ENCODE measurements at regions not wholly inside any gene's neighbourhood (a gene's known extent, or its start where the extent isn't known, plus 50 kb on each side); places are given as distances from the start of the nearest gene placed in this dataset.
"Not testable (repeated sequence)": the region's sequence is repeated elsewhere in the genome, so short reads cannot be mapped to it uniquely, and the experiment has no call there.

DNA sequence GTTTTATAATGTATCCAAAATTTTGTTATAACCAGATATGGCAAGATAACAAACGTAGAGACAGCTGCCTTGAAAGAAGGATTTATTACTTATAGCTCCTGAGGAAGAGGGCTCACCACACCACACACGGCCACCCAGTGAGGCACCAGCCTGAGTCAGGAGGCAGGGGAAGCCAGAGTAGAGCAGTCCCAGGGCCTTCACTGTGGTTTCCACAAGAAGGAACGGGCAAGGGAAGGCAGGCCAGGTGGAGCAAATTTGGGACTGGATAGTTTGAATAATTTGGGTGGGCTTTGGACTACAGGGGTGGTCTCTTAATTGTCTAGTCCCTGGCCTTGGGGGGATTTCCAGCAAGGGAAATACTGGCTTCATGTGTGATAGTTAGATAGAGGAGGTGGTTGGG, 72.5 kb downstream of the RRAGC start:
- DNase-seq, result no peak

DNA sequence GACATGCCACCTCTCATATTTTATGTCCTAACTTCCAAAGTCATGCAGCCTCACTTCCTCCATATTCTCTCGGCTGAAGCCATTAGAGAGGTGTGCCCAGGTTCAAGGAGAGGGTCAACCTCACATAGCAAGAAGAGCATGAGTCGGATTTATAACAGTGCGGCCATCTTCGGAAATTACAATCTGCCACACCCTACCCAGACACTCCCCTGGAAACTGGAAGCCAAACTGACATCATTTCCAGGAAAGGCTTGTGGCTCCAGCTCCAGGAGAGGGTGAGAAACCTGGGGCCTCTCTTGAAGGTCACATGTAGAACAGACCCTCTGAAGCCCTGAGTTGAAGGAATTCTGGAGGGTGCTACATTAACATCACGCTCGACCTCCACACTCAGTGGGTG, 73.5 kb downstream of the RRAGC start:
- DNase-seq, result no peak

DNA sequence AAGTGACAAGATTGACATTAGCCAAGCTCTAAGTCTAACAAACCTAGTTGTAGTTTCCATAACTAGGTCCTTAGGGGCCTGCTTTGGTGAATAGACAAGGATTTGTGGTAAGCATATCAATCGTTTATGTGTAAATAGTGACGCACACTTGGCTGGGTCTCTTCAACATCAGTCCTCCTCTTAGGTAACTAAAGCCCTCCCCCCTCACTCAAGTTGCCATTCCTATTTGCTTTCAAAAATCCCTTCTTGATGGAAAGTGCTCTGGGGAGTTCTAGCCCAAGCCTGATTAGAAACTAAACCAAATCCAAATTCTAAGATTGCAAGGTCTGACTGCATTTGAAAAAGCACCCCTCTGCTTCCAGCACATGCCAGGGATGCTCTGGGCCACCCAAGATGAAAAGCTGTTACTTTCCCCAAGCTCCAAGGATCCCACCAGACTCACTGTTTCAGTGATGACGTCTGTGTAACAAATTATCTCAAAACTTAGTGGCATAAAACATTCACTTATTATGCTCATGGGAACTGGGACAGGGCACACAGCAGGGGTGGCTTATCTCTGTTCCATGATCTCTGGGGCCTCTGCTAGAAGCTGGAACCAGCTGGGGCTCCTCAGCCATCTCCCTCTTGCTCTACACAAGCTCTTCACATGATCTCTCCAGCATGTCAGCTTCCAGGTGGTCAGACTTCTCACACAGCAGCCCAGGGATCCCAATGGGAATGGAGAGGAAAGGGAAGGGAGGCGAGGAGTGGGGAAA, 74.1 kb downstream of the RRAGC start:
- DNase-seq, result no peak

DNA sequence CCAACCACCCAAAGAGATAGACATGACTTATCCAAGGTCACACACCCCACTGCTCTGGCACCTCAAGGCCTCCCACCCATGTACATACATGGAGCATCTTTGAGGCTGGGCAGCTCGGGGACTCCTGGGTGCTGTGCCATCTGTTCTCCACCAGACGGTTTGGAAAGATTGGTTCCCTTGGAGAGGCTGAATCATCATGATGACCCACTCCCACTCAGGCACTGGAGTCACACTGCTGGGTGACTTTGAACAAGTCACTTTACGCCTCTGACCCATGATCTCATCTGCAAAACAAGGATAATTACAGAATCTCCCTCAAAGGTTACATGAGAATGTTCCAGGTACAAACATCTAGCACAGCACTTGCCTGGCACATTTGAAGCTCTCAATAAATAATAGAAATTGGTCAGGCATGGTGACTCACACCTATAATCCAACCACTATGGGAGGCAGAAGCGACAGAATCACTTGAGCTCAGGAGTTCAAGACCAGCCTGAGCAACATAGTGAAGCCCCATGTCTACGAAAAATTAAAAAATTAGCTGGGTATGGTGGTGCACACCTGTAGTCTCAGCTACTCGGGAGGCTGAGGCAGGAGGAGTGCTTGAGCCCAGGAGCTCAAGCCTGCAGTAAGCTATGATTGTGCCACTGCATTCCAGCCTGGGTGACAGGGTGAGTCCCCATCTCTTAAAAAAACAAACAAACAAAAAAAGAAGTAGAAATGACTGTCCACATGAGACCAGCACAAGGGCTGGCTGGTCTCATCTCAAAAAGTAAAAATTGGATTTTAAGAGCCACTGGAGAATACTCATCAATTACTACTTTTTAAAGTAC, 74.9 kb downstream of the RRAGC start:
- no peak for DNase-seq

DNA sequence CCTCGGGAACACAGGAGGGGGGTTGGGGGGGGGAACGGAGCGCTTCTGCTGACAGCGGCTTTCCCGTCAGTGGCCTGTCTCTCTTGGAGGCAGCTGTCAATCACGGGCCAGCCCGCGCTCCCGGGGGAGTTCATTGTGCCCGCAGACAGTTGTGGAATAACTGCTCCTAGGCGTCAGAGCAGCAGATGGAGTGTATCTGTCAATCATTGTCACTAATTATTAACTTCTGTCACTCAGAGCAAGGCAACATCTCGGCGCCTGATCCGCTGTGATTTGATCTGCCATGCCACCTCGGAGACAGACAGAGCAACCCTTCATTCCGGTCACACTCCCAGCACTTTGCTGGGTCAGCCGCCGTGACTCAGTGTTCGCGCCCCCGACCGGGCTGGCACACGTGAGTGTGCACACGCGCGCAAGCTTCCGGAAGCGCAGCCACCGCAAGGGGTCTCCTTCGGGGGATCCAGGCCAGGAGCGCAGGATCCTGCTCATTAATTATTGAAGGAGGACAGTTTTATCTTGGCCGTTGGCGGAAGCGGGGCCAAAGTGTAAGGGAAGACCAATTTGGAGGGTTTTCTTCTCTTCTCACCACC, 75.8 kb downstream of the RRAGC start:
- DNase-seq, result no peak

DNA sequence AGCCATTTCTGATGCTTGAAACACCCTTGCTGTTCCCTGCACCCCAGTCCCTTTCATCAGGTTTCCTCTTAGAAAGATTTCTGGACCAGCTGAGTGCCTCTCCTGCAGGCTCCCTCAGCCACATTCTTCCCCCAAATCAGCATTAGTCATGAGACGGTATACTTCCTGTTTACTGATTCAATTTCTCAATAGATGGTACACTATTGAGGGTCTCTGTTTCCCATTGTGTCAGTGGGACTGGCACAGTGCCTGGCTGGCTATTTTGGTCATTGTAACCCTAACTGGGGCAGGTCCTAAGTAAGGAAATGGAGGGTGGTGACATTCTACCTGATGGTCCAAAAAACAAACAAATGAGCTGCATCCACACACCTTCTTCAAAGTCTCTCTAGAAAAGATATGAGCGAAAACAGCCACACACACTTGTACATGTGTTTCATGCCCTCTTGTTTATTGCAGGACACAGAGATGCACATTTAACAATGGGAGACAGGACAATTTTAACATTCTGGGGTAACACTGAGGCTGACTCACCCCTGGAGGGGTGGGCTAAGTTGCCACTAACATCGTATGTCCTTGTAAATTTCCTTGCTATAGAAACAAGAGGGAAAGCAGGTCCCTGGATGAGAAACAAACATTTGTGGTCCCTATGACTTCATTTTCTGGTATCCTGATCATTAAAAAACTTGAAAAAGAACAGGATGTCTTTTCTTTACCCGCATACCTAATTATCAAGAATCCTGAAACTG, 77.5 kb downstream of the RRAGC start:
- no peak for DNase-seq

DNA sequence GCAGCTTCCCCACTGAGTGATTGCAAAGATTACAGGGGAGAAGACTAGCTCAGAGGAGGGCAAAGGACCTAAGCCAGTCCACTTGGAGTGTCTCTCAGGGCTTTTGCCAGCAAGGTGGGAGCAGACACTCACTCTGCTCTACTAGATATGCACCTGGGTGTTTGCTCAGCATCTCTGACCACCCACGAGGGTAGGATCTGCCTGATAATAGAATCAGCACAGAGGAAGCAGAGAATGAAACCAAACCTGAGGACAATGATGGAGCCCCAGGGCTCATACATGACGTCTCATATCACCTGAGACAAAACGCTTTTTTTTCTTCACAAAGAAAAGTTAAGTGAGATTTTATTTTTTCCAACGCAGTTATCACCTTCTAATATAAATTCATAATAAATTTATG, 79.4 kb downstream of the RRAGC start:
- DNase-seq, result no peak

DNA sequence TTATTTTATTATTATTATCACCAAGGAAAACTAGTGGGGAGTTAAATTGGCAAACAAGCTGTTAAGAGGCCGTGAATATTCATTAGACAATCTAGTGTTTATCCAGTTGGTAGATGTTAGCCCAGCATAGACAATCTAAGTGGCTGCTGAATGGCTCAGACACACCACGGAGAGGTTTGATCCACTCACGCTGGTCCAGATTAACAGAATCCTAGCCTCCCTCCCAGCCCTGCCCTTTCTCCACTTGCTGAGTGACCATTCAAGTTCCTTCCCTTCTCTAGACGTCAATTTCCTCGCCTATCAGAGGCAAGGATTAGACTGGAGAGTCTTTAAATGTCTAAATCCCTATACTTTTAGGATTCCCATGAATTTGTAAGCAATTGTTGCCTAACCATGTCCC, 80.1 kb downstream of the RRAGC start:
- no peak for DNase-seq

DNA sequence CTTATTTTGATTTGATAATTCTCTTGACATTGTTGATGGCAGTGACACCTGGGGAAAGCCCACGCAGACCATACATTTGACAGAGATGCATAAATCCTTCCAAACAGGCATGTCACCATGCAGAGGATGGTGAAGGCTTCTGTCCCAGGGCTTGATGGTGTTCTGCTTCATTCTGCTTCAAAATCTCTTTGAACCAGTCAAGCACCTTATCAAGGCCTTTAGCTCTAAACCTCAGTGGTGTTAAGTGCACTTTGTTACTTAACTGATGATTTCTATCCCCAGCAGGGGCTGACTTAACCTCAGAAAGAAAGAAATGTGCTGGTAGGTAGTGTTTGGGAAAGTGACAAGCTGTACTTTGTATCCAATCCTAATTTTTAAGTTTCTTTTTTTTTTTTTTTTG, 81.1 kb downstream of the RRAGC start:
- no peak for DNase-seq

DNA sequence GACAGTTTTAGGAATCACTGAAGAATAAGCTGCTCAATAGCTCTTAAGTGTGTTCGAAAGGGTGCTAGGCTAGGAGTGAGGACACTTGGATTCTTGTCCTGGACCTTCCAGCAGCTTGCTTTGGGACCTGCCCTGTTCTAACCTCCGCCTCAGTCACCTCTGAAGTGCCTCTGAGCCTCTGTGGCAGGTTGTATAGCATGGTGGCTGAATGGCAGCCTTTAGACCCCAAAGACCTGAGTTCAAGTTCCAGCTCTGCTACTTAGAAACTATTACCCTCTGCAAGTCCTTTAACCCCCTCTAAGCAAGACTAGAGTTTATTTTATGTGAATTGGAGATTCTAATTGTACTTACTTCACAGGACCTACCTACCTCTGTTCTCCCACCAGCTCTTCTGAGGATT, 81.5 kb downstream of the RRAGC start:
- DNase-seq, result no peak

DNA sequence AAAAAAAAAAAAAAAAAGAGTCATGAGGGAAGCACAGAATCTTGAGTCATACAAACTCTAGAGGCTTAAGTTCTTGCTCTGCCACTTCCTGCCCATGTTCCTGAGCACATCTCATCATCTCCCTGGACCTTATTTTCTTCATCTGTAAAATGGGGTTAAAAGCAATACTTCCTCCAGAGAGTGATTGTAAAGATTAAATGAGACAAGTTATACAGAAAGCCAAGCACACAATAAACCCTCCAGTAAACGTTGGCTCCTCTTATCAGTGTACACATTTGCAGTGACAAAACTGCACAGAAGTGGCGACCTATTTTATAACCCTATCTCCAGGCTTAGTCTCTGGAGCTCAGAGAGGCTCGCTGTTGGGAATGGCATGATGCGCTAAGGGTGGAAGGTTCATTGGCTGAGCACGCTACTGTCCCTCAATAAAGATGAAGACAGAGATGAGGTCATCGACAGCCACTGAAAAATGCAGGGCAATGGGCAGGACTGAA, 82.1 kb downstream of the RRAGC start:
- DNase-seq, result no peak

DNA sequence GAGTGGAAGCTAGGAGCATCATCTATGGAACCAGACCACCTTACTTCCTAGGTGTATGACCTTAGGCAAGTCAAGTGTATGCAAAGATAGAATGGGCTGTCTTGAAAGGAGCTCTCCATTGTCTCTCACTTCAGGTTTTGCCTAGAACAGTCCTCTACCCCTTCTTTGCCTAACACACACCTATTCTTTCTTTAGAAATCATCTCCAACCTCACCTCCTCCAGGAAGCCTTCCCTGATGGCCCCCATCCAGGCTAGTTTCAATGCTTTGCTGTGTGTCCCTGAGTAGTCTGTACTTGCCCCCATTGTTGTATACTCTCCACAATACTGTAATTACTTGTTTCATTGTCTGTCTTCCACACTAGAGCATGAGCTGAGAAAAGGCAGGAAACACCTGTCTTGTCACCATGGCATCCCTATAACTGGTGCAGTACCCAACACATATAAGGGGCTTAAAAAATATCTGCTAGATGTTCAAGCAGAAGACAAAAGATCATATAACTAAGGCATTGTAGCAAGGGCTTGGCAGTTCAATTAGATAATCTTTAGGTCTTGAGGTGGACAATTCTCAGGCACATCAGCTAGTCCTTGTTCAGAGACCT, 83.0 kb downstream of the RRAGC start:
- no peak for DNase-seq

DNA sequence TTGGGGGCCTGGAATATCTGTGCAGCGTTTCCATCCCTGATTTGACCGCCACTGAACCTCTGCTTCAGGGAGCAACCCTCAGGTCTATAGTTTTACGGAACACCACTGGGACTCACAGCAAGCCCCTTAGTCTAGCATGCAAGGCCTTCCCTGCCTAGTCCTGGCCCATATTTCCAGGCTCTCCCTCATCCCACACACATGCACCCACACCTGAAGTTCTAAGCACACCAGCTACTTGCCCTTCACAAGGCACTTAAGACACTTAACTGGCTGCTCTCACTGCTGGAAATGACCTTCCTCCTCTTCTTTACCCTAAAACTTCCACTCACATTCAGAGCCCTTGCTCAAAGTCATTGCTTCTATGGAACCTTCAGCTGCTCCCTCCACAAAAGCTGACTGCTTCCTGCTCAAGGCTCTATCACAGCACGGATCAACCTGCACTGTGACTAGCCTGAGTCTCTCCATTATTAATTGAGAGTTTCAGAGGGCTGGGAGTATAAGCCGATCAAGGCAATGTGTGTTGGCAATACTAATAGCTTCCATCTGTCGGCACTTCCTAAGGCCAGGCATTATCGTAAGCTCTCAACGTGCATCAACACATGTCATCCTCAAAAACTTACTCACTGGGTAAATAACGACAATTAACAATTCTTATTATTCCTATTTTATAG, 84.3 kb downstream of the RRAGC start:
- DNase-seq, result no peak

DNA sequence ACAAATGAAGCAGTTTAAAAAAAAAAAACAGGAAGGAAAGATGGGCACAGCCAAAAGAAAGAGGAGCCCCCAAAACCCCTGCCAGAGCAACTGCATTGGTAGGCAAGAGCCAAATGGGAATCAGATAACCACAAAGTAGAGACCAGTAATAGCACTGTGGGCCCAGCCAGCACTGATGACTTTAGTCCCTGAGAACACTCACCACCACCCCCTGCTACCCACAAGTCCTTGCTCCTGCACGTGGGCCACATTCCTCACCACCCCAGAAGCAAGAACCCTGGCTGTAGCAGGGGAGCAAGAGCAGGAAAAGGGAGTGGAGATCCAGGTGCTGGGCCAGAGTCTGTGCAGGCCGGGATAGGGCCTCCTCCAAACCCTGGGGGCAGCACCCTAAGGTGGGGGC, 86.1 kb downstream of the RRAGC start:
- DNase-seq, result no peak

DNA sequence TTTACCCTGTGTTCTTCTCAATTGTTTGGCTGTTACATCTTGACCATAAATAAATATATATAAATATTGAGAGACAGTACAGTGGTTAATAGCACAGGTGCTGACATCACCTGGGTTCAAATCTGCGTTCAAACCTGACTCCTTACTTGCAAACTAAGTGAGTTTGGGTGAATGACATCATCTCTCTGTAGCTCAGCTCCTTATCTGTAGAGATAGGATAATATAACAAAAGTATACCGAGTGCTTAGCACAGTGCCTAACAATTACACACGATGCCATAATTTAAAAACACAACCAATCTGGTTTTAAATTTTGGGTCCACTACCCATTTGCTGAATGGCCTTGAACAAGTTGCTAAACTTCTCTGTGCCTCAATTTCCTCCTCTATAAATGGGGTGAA, 86.6 kb downstream of the RRAGC start:
- DNase-seq, result no peak

DNA sequence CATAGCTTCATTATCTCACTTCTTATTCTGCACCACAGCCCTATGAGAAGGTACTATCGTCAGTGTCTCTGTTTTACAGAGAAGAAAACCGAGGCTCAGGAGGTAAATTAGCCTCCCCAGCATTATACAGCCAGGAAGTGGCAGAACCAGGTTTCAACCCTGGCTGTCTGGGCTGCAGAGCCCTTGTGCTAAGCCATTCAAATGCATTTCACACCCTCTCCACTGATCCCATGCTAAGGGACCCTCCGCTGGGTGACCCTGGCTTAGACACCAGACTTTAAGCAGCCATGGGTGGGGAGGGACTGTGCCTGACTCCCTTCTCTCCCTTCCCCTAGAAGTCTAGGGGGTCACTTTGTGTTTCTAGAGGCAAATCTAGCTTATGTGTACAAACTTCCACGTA, 87.5 kb downstream of the RRAGC start:
- DNase-seq, result no peak

DNA sequence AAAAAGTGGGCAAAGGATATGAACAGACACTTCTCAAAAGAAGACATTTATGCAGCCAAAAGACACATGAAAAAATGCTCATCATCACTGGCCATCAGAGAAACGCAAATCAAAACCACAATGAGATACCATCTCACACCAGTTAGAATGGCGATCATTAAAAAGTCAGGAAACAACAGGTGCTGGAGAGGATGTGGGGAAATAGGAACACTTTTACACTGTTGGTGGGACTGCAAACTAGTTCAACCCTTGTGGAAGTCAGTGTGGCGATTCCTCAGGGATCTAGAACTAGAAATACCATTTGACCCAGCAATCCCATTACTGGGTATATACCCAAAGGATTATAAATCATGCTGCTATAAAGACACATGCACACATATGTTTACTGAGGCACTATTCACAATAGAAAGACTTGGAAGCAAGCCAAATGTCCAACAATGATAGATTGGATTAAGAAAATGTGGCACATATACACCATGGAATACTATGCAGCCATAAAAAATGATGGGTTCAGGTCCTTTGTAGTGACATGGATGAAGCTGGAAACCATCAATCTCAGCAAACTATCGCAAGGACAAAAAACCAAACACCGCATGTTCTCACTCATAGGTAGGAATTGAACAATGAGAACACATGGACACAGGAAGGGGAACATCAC, 88.9 kb downstream of the RRAGC start:
- DNase-seq, result not testable (repeated sequence)

DNA sequence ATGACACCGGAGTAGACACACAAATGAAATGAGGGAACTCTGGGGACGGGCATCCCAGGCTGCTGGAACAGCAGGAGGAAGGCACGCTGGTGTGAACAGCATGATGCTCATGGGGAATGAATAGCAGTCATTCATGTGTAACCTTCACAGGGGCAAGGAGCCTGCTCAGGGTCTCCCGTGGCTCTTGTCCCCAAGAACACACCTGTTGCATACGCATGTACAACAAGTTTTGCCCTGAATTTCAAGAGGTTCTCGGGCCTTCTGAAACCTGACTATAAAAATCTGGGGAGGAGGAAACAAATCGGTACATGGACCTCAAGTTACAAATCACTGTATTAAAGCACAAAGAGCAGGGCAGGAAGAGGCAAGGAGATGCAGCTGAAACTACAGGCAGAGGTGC, 93.4 kb downstream of the RRAGC start:
- no peak for DNase-seq

DNA sequence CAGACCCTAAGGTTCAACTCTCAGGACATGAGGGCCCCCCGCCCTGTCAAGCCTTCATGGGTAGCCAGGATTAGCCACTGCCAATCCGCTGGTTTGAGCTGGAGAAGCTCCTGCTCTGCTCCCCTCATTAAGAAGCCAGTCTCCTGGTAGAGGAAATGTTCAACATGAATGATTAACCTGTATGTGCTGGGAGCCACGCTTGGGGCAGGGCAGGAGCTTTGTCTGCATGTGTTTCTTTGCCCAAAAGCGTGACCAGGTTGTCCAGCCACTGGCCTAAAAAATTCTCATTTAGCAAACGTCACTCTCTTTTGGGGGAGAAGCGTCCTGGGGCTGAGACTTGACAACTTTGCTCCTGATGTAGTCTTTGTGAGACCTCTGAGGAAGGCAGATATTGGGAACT, 96.5 kb downstream of the RRAGC start:
- DNase-seq, result no peak

DNA sequence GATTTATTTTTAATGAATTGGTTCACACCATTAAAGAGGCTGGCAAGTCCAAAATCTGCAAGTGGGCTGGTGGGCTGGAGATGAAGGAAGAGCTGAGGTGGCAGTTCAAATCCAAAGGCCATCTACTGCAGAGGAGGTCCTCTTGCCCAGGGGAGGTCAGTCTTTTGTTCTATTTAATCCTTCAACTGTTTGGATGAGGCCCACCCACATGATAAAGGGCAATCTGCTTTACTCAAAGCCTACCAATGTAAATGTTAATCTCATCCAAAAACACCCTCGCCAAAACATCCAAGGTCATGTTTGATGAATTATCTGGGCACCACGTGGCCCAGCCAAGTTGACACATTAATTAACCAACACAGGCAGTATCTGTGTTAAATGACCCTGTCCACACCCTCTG, 99.0 kb downstream of the RRAGC start:
- no peak for DNase-seq

DNA sequence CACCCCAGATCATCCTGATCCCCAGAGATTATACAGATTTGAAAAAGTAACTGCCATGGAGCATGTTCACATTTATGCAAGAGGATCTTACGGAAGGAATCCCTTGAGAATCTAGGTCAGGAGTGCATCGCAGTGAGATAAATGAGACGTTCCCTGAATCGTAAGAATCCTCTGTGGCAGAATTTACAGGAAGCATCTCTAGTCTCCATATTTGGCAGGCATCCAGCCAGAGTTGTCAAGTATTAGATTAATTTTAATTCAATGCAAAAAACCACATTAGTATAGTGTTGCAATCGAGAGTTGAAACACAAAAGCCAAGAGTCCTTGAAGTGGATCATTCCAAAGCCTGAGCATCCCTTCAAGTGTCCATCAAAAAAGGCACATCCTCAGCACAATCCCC, 100.8 kb downstream of the RRAGC start:
- no peak for DNase-seq

Measured in CD4-positive, alpha-beta T cell treated with Interferon gamma for 1 hour (primary cell).